ENCODE measurements at regions not wholly inside any gene's neighbourhood (a gene's known extent, or its start where the extent isn't known, plus 50 kb on each side); places are given as distances from the start of the nearest gene placed in this dataset.
A peak's percentile ranks its signal among the peaks of the same experiment; 100 is the strongest.

GRCh38 chr20:41693136-41693979, 75.2 kb upstream of the CHD6 start (continued):
- TF ChIP-seq EHMT2 (IDR thresholded peaks at IDR 0.05; ENCODE audit: borderline replicate concordance, low read depth, low read length) (peak; percentile 100), MAF1 (CRISPR knock-in tag; IDR thresholded peaks at IDR 0.05; ENCODE audit: borderline replicate concordance) (peak; percentile 44), ZKSCAN1 (IDR thresholded peaks at IDR 0.05; ENCODE audit: low read length) (peak; percentile 95), ELK4 (CRISPR knock-in tag; IDR thresholded peaks at IDR 0.05; ENCODE audit: borderline replicate concordance) (peak; percentile 83; the same call in 1 of the 2 replicates), RXRA (CRISPR knock-in tag; IDR thresholded peaks at IDR 0.05) (peak; percentile 81), DMAP1 (CRISPR knock-in tag; IDR thresholded peaks at IDR 0.05) (peak; percentile 83), ZFP36L2 (CRISPR knock-in tag; IDR thresholded peaks at IDR 0.05) (0 out of 2 replicates have a peak, but pooled peaks have one; percentile 31), CBX1 (IDR thresholded peaks at IDR 0.05; ENCODE audit: low read depth) (peak; percentile 100), ZNF570 (CRISPR knock-in tag; IDR thresholded peaks at IDR 0.05; ENCODE audit: borderline replicate concordance) (peak; percentile 79), PREB (CRISPR knock-in tag; IDR thresholded peaks at IDR 0.05) (no peak), LRRFIP1 (CRISPR knock-in tag; conservative IDR thresholded peaks at IDR 0.05) (no peak), RFXANK (CRISPR knock-in tag; IDR thresholded peaks at IDR 0.05) (no peak; the same call in 1 of the 2 replicates), ZSCAN5A (CRISPR knock-in tag; IDR thresholded peaks at IDR 0.05; ENCODE audit: borderline replicate concordance) (no peak; the same call in 1 of the 2 replicates), BRF2 (CRISPR knock-in tag; IDR thresholded peaks at IDR 0.05) (no peak; the same call in 1 of the 2 replicates), ZNF282 (IDR thresholded peaks at IDR 0.05; ENCODE audit: partially characterized antibody) (no peak), ZNF501 (CRISPR knock-in tag; IDR thresholded peaks at IDR 0.05) (peak; percentile 81), CEBPG (CRISPR knock-in tag; IDR thresholded peaks at IDR 0.05) (peak; percentile 65), ZSCAN29 (CRISPR knock-in tag; conservative IDR thresholded peaks at IDR 0.05) (peak; percentile 94), PAXIP1 (CRISPR knock-in tag; conservative IDR thresholded peaks at IDR 0.05) (peak; percentile 49)
